Stimulated activated CD8-positive, alpha-beta memory T cell treated with anti-CD3 and anti-CD28 coated beads, Interleukin-7, amount 100 ng/mL, for 1 hour (primary cell): ENCODE measurements at regions not wholly inside any gene's neighbourhood (a gene's known extent, or its start where the extent isn't known, plus 50 kb on each side); places are given as distances from the start of the nearest gene placed in this dataset.
"Not testable (repeated sequence)": the region's sequence is repeated elsewhere in the genome, so short reads cannot be mapped to it uniquely, and the experiment has no call there.

ENCODE experiments used
- DNase-seq, 2 donors: peaks; one replicate each; pipeline ENCODE4 v3.0.0-alpha.2; 2020; ENCODE audit warnings: low read depth in 2 of 2

- DNase-seq, result no peak
Measured at GRCh38 chr2:76170856-76171255, 460.1 kb upstream of the GCFC2 start.

GRCh38 chr2:76170009-76170384 lies 459.3 kb upstream of the GCFC2 start:
- DNase-seq, result no peak

- no peak for DNase-seq
Measured at GRCh38 chr2:76169276-76170008, 458.7 kb upstream of the GCFC2 start.

- DNase-seq, result no peak
Measured at GRCh38 chr2:76163860-76164259, 453.1 kb upstream of the GCFC2 start.

- no peak for DNase-seq
Measured at GRCh38 chr2:76160670-76161069, 450.0 kb upstream of the GCFC2 start.

GRCh38 chr2:76159042-76159648 lies 448.4 kb upstream of the GCFC2 start:
- DNase-seq, result no peak

- no peak for DNase-seq
Measured at GRCh38 chr2:76157531-76157930, 446.8 kb upstream of the GCFC2 start.

GRCh38 chr2:76154981-76155380 lies 444.3 kb upstream of the GCFC2 start:
- no peak for DNase-seq

GRCh38 chr2:76149846-76150245 lies 439.1 kb upstream of the GCFC2 start:
- no peak for DNase-seq

- not testable (repeated sequence) for DNase-seq
Measured at GRCh38 chr2:76139303-76139702, 428.6 kb upstream of the GCFC2 start.

GRCh38 chr2:76128622-76129021 lies 417.9 kb upstream of the GCFC2 start:
- DNase-seq, result no peak

- no peak for DNase-seq
Measured at GRCh38 chr2:76120176-76120575, 409.5 kb upstream of the GCFC2 start.

- no peak for DNase-seq
Measured at GRCh38 chr2:76089683-76090082, 379.0 kb upstream of the GCFC2 start.

- no peak for DNase-seq
Measured at GRCh38 chr2:76083248-76083647, 372.5 kb upstream of the GCFC2 start.

- DNase-seq, result no peak
Measured at GRCh38 chr2:76082509-76082908, 371.8 kb upstream of the GCFC2 start.

GRCh38 chr2:76080154-76080553 lies 369.4 kb upstream of the GCFC2 start:
- DNase-seq, result no peak

GRCh38 chr2:76075126-76075525 lies 364.4 kb upstream of the GCFC2 start:
- no peak for DNase-seq

GRCh38 chr2:76073992-76074604 lies 363.4 kb upstream of the GCFC2 start:
- DNase-seq, result no peak

- DNase-seq, result no peak
Measured at GRCh38 chr2:76050196-76050595, 339.5 kb upstream of the GCFC2 start.

- DNase-seq, result no peak
Measured at GRCh38 chr2:76044701-76045100, 334.0 kb upstream of the GCFC2 start.

GRCh38 chr2:76039505-76039904 lies 328.8 kb upstream of the GCFC2 start:
- no peak for DNase-seq

- no peak for DNase-seq
Measured at GRCh38 chr2:76027761-76028160, 317.0 kb upstream of the GCFC2 start.

GRCh38 chr2:76019128-76019527 lies 308.4 kb upstream of the GCFC2 start:
- no peak for DNase-seq
